ENCODE measurements at regions not wholly inside any gene's neighbourhood (a gene's known extent, or its start where the extent isn't known, plus 50 kb on each side); places are given as distances from the start of the nearest gene placed in this dataset.

DNA sequence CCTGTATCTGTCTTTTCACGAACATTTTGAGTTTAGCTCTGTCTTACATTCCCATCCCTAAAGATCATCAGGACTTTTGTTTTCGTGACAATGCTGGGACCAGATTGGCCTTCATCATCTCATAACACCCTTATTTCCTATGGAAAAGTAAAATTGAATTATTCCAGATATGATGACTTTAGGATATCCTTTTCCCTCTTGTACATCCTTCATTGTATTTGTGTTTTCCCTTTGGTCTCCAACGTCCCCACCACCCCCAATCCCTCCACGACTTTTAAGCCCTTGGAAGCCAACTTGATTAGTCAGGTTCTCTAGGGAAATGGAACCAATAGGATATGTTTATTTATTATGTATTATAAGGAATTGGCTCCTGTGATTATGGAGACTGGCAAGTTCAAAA, 167.6 kb downstream of the ARL4A start:
- H2AFZ ChIP-seq (ENCODE audit: low read depth, low read length, severe bottlenecking): no peak overlapping the region
- H3K9me3 ChIP-seq (ENCODE audit: insufficient read depth, low read length): no peaks in the 10 kb centered on the region
- no peaks in the 10 kb centered on the region for H4K20me1 ChIP-seq (ENCODE audit: low read depth, low read length)
- H3K36me3 ChIP-seq (ENCODE audit: low read length): no peaks in the 10 kb centered on the region
- H3K9ac ChIP-seq (ENCODE audit: low read length): no peak overlapping the region
- H3F3A ChIP-seq (ENCODE audit: insufficient read depth): no peaks in the 10 kb centered on the region
- H3K4me3 ChIP-seq (ENCODE audit: insufficient read depth, low read length, poor library complexity, severe bottlenecking): no peak overlapping the region
- TF ChIP-seq CTCF (IDR thresholded peaks at IDR 0.05; ENCODE audit: insufficient read depth, low read length, poor library complexity, severe bottlenecking) (no peak), EZH2phosphoT487 (conservative IDR thresholded peaks at IDR 0.05; ENCODE audit: low read length) (no peak)
- H3K27me3 ChIP-seq (ENCODE audit: low read length): no peaks in the 10 kb centered on the region
- no peaks in the 10 kb centered on the region for H3K9me2 ChIP-seq (replicated peaks; ENCODE audit: insufficient read depth, low read length)
- no peak overlapping the region for H3K27ac ChIP-seq (ENCODE audit: low read depth, low read length)
- no peak overlapping the region for H3K4me2 ChIP-seq (ENCODE audit: low read depth, low read length, poor library complexity, severe bottlenecking)
- H3K79me2 ChIP-seq (ENCODE audit: insufficient read depth, low read length): no peaks in the 10 kb centered on the region

GRCh38 chr7:12859761-12860160, 172.3 kb downstream of the ARL4A start:
- Histone ChIP-seq H4K20me1 (ENCODE audit: low read depth, low read length) (no peaks in the 10 kb centered on the region), H3K4me3 (ENCODE audit: insufficient read depth, low read length, poor library complexity, severe bottlenecking) (no peak overlapping the region), H2AFZ (ENCODE audit: low read depth, low read length, severe bottlenecking) (no peak overlapping the region), H3K27me3 (ENCODE audit: low read length) (no peaks in the 10 kb centered on the region), H3F3A (ENCODE audit: insufficient read depth) (no peaks in the 10 kb centered on the region), H3K4me2 (ENCODE audit: low read depth, low read length, poor library complexity, severe bottlenecking) (no peak overlapping the region), H3K27ac (ENCODE audit: low read depth, low read length) (no peak overlapping the region), H3K9me2 (replicated peaks; ENCODE audit: insufficient read depth, low read length) (no peaks in the 10 kb centered on the region), H3K9me3 (ENCODE audit: insufficient read depth, low read length) (no peaks in the 10 kb centered on the region), H3K79me2 (ENCODE audit: insufficient read depth, low read length) (no peaks in the 10 kb centered on the region), H3K9ac (ENCODE audit: low read length) (no peak overlapping the region), H3K36me3 (ENCODE audit: low read length) (no peaks in the 10 kb centered on the region)
- TF ChIP-seq EZH2phosphoT487 (conservative IDR thresholded peaks at IDR 0.05; ENCODE audit: low read length): no peak
- TF ChIP-seq CTCF (IDR thresholded peaks at IDR 0.05; ENCODE audit: insufficient read depth, low read length, poor library complexity, severe bottlenecking): no peak

GRCh38 chr7:12861070-12861469, 173.6 kb downstream of the ARL4A start:
- Histone ChIP-seq H4K20me1 (ENCODE audit: low read depth, low read length) (no peaks in the 10 kb centered on the region), H3K4me3 (ENCODE audit: insufficient read depth, low read length, poor library complexity, severe bottlenecking) (no peak overlapping the region), H2AFZ (ENCODE audit: low read depth, low read length, severe bottlenecking) (no peak overlapping the region), H3K27me3 (ENCODE audit: low read length) (no peaks in the 10 kb centered on the region), H3K9me2 (replicated peaks; ENCODE audit: insufficient read depth, low read length) (no peaks in the 10 kb centered on the region), H3K36me3 (ENCODE audit: low read length) (no peaks in the 10 kb centered on the region), H3K27ac (ENCODE audit: low read depth, low read length) (no peak overlapping the region), H3K9me3 (ENCODE audit: insufficient read depth, low read length) (no peaks in the 10 kb centered on the region), H3K4me2 (ENCODE audit: low read depth, low read length, poor library complexity, severe bottlenecking) (no peak overlapping the region), H3K79me2 (ENCODE audit: insufficient read depth, low read length) (no peaks in the 10 kb centered on the region), H3F3A (ENCODE audit: insufficient read depth) (no peaks in the 10 kb centered on the region), H3K9ac (ENCODE audit: low read length) (no peak overlapping the region)
- TF ChIP-seq CTCF (IDR thresholded peaks at IDR 0.05; ENCODE audit: insufficient read depth, low read length, poor library complexity, severe bottlenecking) (no peak), EZH2phosphoT487 (conservative IDR thresholded peaks at IDR 0.05; ENCODE audit: low read length) (no peak)

DNA sequence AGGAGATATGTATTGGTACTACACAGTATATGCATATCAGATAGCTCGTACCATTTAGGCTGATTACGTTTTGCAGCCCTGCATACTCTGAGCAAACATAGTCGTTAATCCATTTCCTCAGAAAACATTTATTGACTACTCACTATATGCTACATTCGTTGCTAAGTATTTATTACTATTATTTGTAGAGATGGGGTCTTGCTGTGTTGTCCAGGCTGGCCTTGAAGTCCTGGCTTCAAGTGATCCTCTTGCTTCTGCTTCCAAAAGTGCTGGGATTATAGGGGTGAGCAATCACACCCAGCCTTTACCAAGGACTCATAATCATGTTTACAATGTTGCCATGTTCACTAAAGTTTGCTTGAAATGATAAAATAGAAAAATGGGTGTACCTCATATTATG, 174.7 kb downstream of the ARL4A start:
- H4K20me1 ChIP-seq (ENCODE audit: low read depth, low read length): no peaks in the 10 kb centered on the region
- no peak overlapping the region for H2AFZ ChIP-seq (ENCODE audit: low read depth, low read length, severe bottlenecking)
- no peak overlapping the region for H3K4me3 ChIP-seq (ENCODE audit: insufficient read depth, low read length, poor library complexity, severe bottlenecking)
- no peaks in the 10 kb centered on the region for H3F3A ChIP-seq (ENCODE audit: insufficient read depth)
- no peaks in the 10 kb centered on the region for H3K79me2 ChIP-seq (ENCODE audit: insufficient read depth, low read length)
- H3K9me3 ChIP-seq (ENCODE audit: insufficient read depth, low read length): no peaks in the 10 kb centered on the region
- no peak for TF ChIP-seq EZH2phosphoT487 (conservative IDR thresholded peaks at IDR 0.05; ENCODE audit: low read length)
- no peak for TF ChIP-seq CTCF (IDR thresholded peaks at IDR 0.05; ENCODE audit: insufficient read depth, low read length, poor library complexity, severe bottlenecking)
- H3K9ac ChIP-seq (ENCODE audit: low read length): no peak overlapping the region
- no peak overlapping the region for H3K4me2 ChIP-seq (ENCODE audit: low read depth, low read length, poor library complexity, severe bottlenecking)
- no peak overlapping the region for H3K27ac ChIP-seq (ENCODE audit: low read depth, low read length)
- no peaks in the 10 kb centered on the region for H3K27me3 ChIP-seq (ENCODE audit: low read length)
- no peaks in the 10 kb centered on the region for H3K36me3 ChIP-seq (ENCODE audit: low read length)
- H3K9me2 ChIP-seq (replicated peaks; ENCODE audit: insufficient read depth, low read length): no peaks in the 10 kb centered on the region

Measured in SU-DHL-6 (cell line).